Astrocyte of the spinal cord (primary cell): ENCODE measurements at regions not wholly inside any gene's neighbourhood (a gene's known extent, or its start where the extent isn't known, plus 50 kb on each side); places are given as distances from the start of the nearest gene placed in this dataset.

Source experiments
- DNase-seq: peaks from one replicate; pipeline ENCODE4 v3.0.0; 2011; ENCODE audit warnings: low read depth, low spot score
- H3K4me3 ChIP-seq: 2 replicates; pipeline ENCODE4 v1.5.1; 2011; ENCODE audit warnings: low read depth, mild to moderate bottlenecking, low read length, moderate library complexity
- in situ Hi-C: cut with HindIII; loops from 2 replicates; pipeline ENCODE4 v1.10.0; 2017; ENCODE audit warnings: low sequenced_read_pairs
- TF ChIP-seq, protein P1 (sequence below): IDR thresholded peaks from 2 replicates; pipeline ENCODE4 v1.5.1; 2012; ENCODE audit warnings: low read depth, mild to moderate bottlenecking, low read length, inconsistent platforms

DNA sequence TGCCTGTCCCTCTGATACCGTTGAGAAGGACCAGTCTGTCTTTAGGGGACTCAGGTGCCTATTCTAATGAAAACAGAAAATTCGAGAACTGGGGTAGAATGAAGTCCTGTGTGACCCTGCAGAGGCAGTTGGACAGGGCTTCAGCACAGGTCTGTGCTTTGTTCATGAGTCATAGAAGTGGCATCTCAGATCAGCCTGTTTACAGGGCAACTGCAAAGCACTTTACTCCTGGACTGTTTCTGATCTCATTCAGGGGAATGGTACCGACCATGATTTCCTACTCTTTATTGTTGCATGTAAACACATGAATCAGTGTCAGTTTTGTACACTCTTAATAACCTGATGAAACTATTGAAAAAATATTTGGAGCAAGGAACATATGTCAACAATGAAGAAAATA is 1517.0 kb downstream of the AACS start:
- DNase-seq = peak; percentile 47
- in situ Hi-C loops = no loop called here
- TF ChIP-seq, protein P1, sequence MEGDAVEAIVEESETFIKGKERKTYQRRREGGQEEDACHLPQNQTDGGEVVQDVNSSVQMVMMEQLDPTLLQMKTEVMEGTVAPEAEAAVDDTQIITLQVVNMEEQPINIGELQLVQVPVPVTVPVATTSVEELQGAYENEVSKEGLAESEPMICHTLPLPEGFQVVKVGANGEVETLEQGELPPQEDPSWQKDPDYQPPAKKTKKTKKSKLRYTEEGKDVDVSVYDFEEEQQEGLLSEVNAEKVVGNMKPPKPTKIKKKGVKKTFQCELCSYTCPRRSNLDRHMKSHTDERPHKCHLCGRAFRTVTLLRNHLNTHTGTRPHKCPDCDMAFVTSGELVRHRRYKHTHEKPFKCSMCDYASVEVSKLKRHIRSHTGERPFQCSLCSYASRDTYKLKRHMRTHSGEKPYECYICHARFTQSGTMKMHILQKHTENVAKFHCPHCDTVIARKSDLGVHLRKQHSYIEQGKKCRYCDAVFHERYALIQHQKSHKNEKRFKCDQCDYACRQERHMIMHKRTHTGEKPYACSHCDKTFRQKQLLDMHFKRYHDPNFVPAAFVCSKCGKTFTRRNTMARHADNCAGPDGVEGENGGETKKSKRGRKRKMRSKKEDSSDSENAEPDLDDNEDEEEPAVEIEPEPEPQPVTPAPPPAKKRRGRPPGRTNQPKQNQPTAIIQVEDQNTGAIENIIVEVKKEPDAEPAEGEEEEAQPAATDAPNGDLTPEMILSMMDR = no peak
- H3K4me3 ChIP-seq = no peak overlapping the region

DNA sequence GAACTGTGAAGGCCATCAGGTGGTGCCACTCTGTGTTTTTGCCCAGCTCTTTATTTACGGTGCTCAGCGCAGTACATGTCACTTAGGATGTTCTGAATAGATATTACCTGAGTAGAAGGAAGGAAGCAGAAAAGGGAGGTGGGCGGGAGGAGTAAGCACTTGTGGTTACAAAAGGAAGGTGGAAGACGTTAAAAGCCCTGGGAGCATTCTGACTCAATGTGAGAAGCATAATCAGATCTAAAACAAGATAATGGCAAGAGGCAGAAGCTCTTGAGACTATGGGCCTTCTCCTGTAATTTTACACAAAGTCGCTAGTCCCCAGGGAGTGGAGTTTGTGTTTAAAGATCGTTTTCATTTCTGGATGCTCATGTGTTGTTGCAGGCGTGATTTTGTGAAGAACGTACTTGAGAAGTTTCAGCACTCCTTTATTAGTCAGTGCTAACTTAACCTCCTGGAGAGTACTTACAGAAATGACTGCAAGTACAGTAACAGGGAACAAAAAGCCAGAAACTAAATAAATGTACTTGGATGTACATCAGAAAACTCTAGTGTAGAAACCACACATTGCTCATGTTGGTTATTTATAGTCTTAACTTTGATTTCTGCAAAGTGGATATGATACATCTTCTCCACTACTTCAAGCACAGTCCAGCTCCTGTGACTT is 1523.5 kb downstream of the AACS start:
- no peak overlapping the region for H3K4me3 ChIP-seq
- DNase-seq = peak; percentile 88
- in situ Hi-C loops = no loop called here
- TF ChIP-seq, protein P1 = no peak

DNA sequence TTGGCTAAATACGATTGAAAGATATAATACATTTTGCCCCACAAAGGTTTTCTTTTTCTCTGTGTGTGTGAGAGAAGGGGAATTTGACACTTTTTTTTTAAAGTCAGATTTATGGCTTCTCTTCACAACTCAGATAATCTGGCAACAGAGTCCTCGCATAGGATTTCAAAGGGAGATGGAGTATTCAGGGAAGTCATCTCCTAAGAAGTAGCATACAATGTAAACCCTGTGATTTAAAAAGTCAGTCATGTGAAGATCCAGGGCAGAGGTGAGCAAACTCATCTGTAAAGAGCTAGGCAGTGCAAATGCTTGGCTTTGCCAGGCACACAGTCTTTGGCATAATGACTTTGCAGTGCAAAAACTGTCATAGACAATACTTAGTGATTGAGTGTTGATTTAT is 1526.3 kb downstream of the AACS start:
- no peak for DNase-seq
- in situ Hi-C loops = no loop called here
- TF ChIP-seq, protein P1 = no peak
- no peak overlapping the region for H3K4me3 ChIP-seq

DNA sequence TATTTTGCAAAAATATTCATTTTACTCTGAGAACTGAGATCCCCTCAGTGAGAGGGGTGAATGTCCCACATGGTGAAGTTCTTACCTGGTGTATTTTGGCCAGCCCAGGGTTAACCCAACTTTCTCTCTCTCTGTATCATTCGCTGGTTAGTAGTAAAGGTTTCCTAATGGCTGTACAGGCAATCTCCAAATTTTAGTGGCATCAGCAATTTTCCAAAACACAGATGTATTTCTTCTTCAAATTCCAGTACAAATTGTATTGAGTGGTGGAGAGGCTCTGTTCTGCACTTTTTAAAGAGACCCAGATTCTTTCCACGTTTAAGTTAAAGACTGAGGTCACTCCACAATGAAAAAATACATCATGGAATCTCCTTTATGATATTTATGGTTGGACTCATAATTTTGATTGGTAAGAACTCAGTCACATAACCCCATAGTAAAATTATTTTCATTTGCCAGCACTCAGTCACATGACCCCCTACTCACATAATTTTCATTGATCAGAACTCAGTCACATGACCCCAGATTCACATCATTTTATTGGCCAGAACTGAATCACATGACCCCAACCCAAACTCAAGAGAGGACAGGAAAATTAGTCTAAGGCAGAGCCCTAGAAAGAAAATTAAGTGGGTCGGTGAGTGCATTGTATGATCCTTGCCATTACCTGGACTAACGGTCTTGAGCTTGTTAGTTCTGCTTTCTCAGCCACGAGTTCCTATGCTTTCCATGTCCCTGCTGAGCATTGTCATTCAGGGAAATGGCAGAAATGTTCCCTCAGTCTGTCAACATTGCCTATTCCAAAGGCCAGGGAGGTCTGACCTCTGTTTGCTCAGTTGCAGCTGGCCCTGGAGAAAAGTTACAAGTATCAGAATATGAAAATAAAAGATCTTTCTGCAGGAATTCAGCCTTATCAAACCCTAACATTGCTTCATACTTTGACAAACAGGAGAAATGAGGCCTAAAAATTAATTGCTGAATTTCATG is 1536.2 kb downstream of the AACS start:
- in situ Hi-C loops = no loop called here
- TF ChIP-seq, protein P1 = no peak
- no peak overlapping the region for H3K4me3 ChIP-seq
- DNase-seq = no peak

DNA sequence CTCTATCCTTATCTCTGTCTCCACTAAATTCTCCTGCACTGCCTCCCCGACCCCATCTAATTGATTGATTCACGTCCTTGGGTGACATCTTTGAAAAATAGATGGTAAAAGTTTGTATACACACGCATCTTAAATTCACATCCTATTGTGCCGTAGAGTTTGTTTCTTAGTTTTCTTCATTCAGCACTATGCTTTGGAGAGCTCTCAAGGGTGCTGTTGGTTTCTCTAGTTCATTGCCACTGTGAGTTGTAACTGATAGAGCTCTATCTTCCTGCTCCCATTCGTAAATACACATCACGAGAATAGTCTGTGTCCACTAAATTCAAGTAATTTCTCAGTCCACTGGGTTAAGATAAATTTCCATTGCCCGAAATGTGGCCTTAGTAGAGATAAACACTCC is 1537.4 kb downstream of the AACS start:
- H3K4me3 ChIP-seq = no peak overlapping the region
- in situ Hi-C loops = no loop called here
- TF ChIP-seq, protein P1 = no peak
- no peak for DNase-seq

DNA sequence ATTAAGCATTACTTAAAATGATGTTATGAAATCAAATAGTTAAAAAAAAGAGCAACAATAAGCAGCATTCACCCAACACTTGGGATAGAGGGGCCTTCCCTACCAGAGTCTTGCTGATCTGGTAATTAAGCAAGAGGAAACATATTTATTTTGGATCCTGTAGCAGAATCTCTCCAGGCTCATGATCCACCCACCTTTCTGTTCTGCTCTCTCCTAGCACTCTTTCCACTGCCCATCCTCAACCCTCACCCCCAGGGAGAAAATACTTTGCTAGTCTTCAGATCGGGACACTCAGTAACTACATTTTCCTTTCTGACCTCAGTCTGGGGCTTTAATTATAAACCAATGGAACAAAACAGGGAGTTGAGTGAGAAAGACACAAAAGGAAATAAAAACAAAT is 1541.9 kb downstream of the AACS start:
- in situ Hi-C loops = no loop called here
- TF ChIP-seq, protein P1 = no peak
- no peak for DNase-seq
- H3K4me3 ChIP-seq = no peak overlapping the region
